Endothelial cell of umbilical vein (primary cell): ENCODE measurements at regions not wholly inside any gene's neighbourhood (a gene's known extent, or its start where the extent isn't known, plus 50 kb on each side); places are given as distances from the start of the nearest gene placed in this dataset.

Experiments used
- BruUV-seq: library from RNA; stranded (reverse); fragments of 400-500 nt; replicated peaks from 2 replicates; lab custom pipeline; 2021; lab: Mats Ljungman, UMichigan
- CTCF ChIA-PET: fragments of 300-600, 350-600 bp; sonication (Branson Sonifier 250); formaldehyde crosslinking; loops from one replicate; lab custom pipeline; 2021; ENCODE audit warnings: antibody characterized with exemption, inconsistent platforms; lab: Charles Lee
- POLR2A ChIA-PET: fragments of 300-600, 350-600 bp; sonication (Branson Sonifier 250); formaldehyde crosslinking; loops from one replicate; lab custom pipeline; 2021; ENCODE audit warnings: antibody characterized with exemption, inconsistent platforms; lab: Charles Lee
- DNase-seq: peaks from one replicate; pipeline ENCODE4 v3.0.0-alpha.2; 2011; ENCODE audit warnings: low read depth, low spot score
- FAIRE-seq: peaks from 2 replicates; lab custom pipeline; 2011; peaks lifted over from hg19 to GRCh38; lab: Jason Lieb, UNC
- H2AFZ ChIP-seq: 2 replicates; pipeline ENCODE4 v1.6.0; 2012; ENCODE audit warnings: low read depth, low read length, control low read depth, inconsistent platforms
- H3K27ac ChIP-seq: 2 replicates; pipeline ENCODE4 v1.5.1; 2011; ENCODE audit warnings: low read depth, mild to moderate bottlenecking, control low read depth, low read length, moderate library complexity; ENCODE audit not compliant: insufficient read depth
- H3K27me3 ChIP-seq, 2 experiments: 2 replicates each; pipeline versions ENCODE4 v1.6.0 to v1.6.1; 2011; ENCODE audit warnings: low read length in 2 of 2, mixed read lengths in 1 of 2; ENCODE audit not compliant: control insufficient read depth in 2 of 2, insufficient read depth in 2 of 2
- H3K36me3 ChIP-seq, 2 experiments: 2 replicates in 1 of 2; 3 replicates in 1 of 2; pipeline ENCODE4 v1.5.1; 2011; ENCODE audit warnings: low read length in 2 of 2, mild to moderate bottlenecking in 1 of 2, moderate library complexity in 1 of 2; ENCODE audit not compliant: control insufficient read depth in 2 of 2, insufficient read depth in 2 of 2; ENCODE audit errors: extremely low read depth in 1 of 2
- H3K4me1 ChIP-seq: 3 replicates; pipeline ENCODE4 v1.5.1; 2011; ENCODE audit warnings: mild to moderate bottlenecking, low read length; ENCODE audit not compliant: control insufficient read depth, insufficient read depth; ENCODE audit errors: extremely low read depth
- H3K4me2 ChIP-seq: 2 replicates; pipeline ENCODE4 v1.6.1; 2011; ENCODE audit warnings: low read length, control low read depth, mixed read lengths; ENCODE audit not compliant: insufficient read depth
- H3K4me3 ChIP-seq, 3 experiments: fragments of 200-600 bp in 1 of 3; sonication (generic), shearing (Covaris generic) in 1 of 3; replicated peaks in 1 of 3; 2 replicates each; pipeline ENCODE4 v1.5.1; 2011 to 2016; ENCODE audit warnings: control low read depth in 3 of 3, low read length in 3 of 3, mild to moderate bottlenecking in 2 of 3, inconsistent platforms in 1 of 3, low read depth in 1 of 3, moderate library complexity in 1 of 3; ENCODE audit not compliant: insufficient read depth in 1 of 3
- H3K79me2 ChIP-seq: 2 replicates; pipeline ENCODE4 v1.6.0; 2012; ENCODE audit warnings: low read length, inconsistent platforms; ENCODE audit not compliant: control insufficient read depth, insufficient read depth
- H3K9ac ChIP-seq: replicated peaks from 2 replicates; pipeline ENCODE3; 2011; ENCODE audit warnings: low read length, control low read depth; ENCODE audit not compliant: insufficient read depth; ENCODE audit errors: extremely low read depth
- H3K9me1 ChIP-seq: replicated peaks from 3 replicates; pipeline ENCODE4 v1.6.0; 2011; ENCODE audit warnings: mild to moderate bottlenecking, low read length; ENCODE audit not compliant: control insufficient read depth, insufficient read depth; ENCODE audit errors: extremely low read depth
- H3K9me3 ChIP-seq: replicated peaks from 2 replicates; pipeline ENCODE4 v1.5.1; 2012; ENCODE audit warnings: low read length, inconsistent platforms; ENCODE audit not compliant: control insufficient read depth, insufficient read depth
- H4K20me1 ChIP-seq: replicated peaks from 2 replicates; pipeline ENCODE3; 2011; ENCODE audit warnings: mild to moderate bottlenecking, low read length; ENCODE audit not compliant: control insufficient read depth, insufficient read depth; ENCODE audit errors: extremely low read depth
- EZH2 ChIP-seq: IDR thresholded peaks from 2 replicates; pipeline ENCODE4 v1.6.1; 2012; ENCODE audit warnings: borderline replicate concordance, low read depth, mild to moderate bottlenecking, moderate library complexity, low read length, inconsistent platforms; ENCODE audit not compliant: severe bottlenecking
- FOS ChIP-seq: IDR thresholded peaks from 2 replicates; pipeline ENCODE4 v1.6.1; 2011; ENCODE audit warnings: mild to moderate bottlenecking, low read length, moderate library complexity, borderline replicate concordance; ENCODE audit not compliant: insufficient read depth
- GATA2 ChIP-seq: IDR thresholded peaks from 2 replicates; pipeline ENCODE4 v1.7.0; 2011; ENCODE audit warnings: low read depth, mild to moderate bottlenecking, moderate library complexity, mixed read lengths, low read length; ENCODE audit not compliant: insufficient read length, insufficient read depth
- JUN ChIP-seq: IDR thresholded peaks from 2 replicates; pipeline ENCODE4 v1.6.1; 2011; ENCODE audit warnings: borderline replicate concordance, low read depth; ENCODE audit not compliant: insufficient read length, insufficient read depth
- MYC ChIP-seq: IDR thresholded peaks from one replicate; pipeline ENCODE4 v1.6.1; 2011; ENCODE audit warnings: mild to moderate bottlenecking, low read depth, low read length
- POLR2A ChIP-seq: IDR thresholded peaks from 2 replicates; pipeline ENCODE4 v1.6.1; 2012; ENCODE audit warnings: low read depth, mild to moderate bottlenecking, control low read depth, low read length
- POLR2AphosphoS5 ChIP-seq: IDR thresholded peaks from 2 replicates; pipeline ENCODE4 v1.6.1; 2012; ENCODE audit warnings: low read depth, mild to moderate bottlenecking, control low read depth, low read length, moderate library complexity; ENCODE audit not compliant: insufficient read depth
- dilution Hi-C: fragments of 300-500 bp; cut with MboI; formaldehyde crosslinking; loops from one replicate; pipeline ENCODE4 v1.15.0; 2019; ENCODE audit warnings: low sequenced_read_pairs; ENCODE audit not compliant: extremely low pct_ligation_motif_present
- intact Hi-C: fragments of 100-400 bp; cut with micrococcal nuclease; formaldehyde crosslinking; loops from one replicate; pipeline ENCODE4 v1.10.0; 2022
- TF ChIP-seq, protein P1 (sequence below): IDR thresholded peaks from 2 replicates; pipeline ENCODE4 v1.6.1; 2011; ENCODE audit not compliant: insufficient read depth, insufficient read length
- TF ChIP-seq, protein P2 (sequence below), 2 donors: IDR thresholded peaks; 1 replicate in 1 of 2; 2 replicates in 1 of 2; pipeline ENCODE4 v1.5.1; 2011; ENCODE audit warnings: low read length in 2 of 2, mild to moderate bottlenecking in 2 of 2, moderate library complexity in 2 of 2, control low read depth in 1 of 2, inconsistent platforms in 1 of 2, low read depth in 1 of 2; ENCODE audit not compliant: insufficient read depth in 1 of 2; ENCODE audit errors: extremely low read depth in 1 of 2

DNA sequence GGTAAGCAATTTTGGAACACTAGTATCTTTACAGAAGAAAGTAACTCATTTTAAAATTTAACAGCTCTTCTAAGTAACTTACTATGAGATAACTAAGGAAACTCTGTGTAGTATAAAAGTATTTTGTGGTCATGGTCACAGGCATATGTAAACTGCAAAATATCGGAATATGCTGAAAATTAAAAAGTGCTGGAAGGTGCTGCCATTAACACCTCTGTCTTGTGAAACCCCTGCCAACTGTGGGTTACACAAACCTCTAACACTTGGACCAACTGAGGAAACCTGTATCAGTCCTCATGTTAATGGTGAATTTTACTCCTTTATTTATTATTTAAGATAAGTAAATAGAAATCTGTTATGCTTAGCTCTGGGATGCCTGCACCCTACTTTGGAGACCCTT, 206.7 kb downstream of the LACC1 start:
- H2AFZ ChIP-seq, result no peak overlapping the region
- H3K4me3 ChIP-seq, result no peak overlapping the region
- H4K20me1 ChIP-seq, result no peaks in the 10 kb centered on the region
- no peak overlapping the region for H3K27ac ChIP-seq
- no peaks in the 10 kb centered on the region for H3K79me2 ChIP-seq
- CTCF ChIA-PET, result no interaction called here
- intact Hi-C loops (no loop called here), dilution Hi-C loops (no loop called here)
- no TSS peak for BruUV-seq
- H3K9me3 ChIP-seq, result no peaks in the 10 kb centered on the region
- H3K4me2 ChIP-seq, result no peak overlapping the region
- POLR2A ChIA-PET, result no interaction called here
- FAIRE-seq (no peak), DNase-seq (no peak)
- H3K27me3 ChIP-seq, result peaks cover 0 to 6% of the 10 kb centered on the region in 2 experiments
- no peaks in the 10 kb centered on the region for H3K9me1 ChIP-seq
- no peaks in the 10 kb centered on the region for H3K36me3 ChIP-seq
- no peak overlapping the region for H3K9ac ChIP-seq
- no peaks in the 10 kb centered on the region for H3K4me1 ChIP-seq
- no peak for TF ChIP-seq FOS

DNA sequence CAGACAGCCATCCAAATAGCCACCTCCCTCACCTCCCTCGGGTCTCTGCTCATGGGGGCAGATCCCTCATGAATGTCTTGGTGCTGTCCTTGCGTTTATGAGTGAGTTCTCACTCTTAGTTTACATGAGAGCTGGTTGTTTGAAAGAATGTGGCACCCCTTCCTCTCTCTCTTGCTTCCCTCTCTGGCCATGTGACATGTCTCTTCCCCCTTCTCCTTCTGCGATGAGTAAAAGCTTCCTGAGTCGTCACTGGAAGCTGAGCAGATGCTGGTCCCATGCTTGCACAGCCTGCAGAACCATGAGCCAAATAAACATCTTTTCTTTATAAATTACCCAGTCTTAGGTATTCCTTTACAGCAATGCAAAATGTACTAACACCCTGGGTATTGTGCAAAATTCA, 208.7 kb downstream of the LACC1 start:
- FAIRE-seq (no peak), DNase-seq (no peak)
- Histone ChIP-seq H3K36me3 (no peaks in the 10 kb centered on the region), H3K27me3 (peaks cover 0 to 6% of the 10 kb centered on the region in 2 experiments), H4K20me1 (no peaks in the 10 kb centered on the region), H3K9me3 (no peaks in the 10 kb centered on the region), H3K4me1 (no peaks in the 10 kb centered on the region), H2AFZ (no peak overlapping the region), H3K27ac (no peak overlapping the region), H3K79me2 (no peaks in the 10 kb centered on the region), H3K9ac (no peak overlapping the region), H3K9me1 (no peaks in the 10 kb centered on the region), H3K4me2 (no peak overlapping the region), H3K4me3 (no peak overlapping the region)
- intact Hi-C loops (no loop called here), dilution Hi-C loops (no loop called here)
- ChIA-PET CTCF (no interaction called here), POLR2A (no interaction called here)
- TF ChIP-seq MYC (no peak), POLR2A (no peak), JUN (no peak), FOS (no peak), GATA2 (no peak), EZH2 (no peak), POLR2AphosphoS5 (no peak)
- TF ChIP-seq, protein P1, sequence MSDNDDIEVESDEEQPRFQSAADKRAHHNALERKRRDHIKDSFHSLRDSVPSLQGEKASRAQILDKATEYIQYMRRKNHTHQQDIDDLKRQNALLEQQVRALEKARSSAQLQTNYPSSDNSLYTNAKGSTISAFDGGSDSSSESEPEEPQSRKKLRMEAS, result no peak
- TF ChIP-seq, protein P2, sequence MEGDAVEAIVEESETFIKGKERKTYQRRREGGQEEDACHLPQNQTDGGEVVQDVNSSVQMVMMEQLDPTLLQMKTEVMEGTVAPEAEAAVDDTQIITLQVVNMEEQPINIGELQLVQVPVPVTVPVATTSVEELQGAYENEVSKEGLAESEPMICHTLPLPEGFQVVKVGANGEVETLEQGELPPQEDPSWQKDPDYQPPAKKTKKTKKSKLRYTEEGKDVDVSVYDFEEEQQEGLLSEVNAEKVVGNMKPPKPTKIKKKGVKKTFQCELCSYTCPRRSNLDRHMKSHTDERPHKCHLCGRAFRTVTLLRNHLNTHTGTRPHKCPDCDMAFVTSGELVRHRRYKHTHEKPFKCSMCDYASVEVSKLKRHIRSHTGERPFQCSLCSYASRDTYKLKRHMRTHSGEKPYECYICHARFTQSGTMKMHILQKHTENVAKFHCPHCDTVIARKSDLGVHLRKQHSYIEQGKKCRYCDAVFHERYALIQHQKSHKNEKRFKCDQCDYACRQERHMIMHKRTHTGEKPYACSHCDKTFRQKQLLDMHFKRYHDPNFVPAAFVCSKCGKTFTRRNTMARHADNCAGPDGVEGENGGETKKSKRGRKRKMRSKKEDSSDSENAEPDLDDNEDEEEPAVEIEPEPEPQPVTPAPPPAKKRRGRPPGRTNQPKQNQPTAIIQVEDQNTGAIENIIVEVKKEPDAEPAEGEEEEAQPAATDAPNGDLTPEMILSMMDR (IDR thresholded peaks at IDR 0.05; ENCODE audit: extremely low read depth in 1 of 2, insufficient read depth in 1 of 2, low read depth in 1 of 2, low read length in 2 of 2), result no peak
- BruUV-seq, result no TSS peak
